Vagina (tissue), 2 donors: ENCODE measurements at regions not wholly inside any gene's neighbourhood (a gene's known extent, or its start where the extent isn't known, plus 50 kb on each side); places are given as distances from the start of the nearest gene placed in this dataset.

Experiments used
- POLR2A ChIP-seq, 2 donors: fragments of 450-650 bp; IDR thresholded peaks; one replicate each; pipeline ENCODE4 v1.6.1; 2017; ENCODE audit warnings: antibody characterized with exemption in 2 of 2, mild to moderate bottlenecking in 2 of 2, moderate library complexity in 2 of 2
- POLR2AphosphoS5 ChIP-seq, 2 donors: sonication (generic); formaldehyde crosslinking; IDR thresholded peaks; one replicate each; pipeline ENCODE4 v1.9.0; 2017; ENCODE audit warnings: antibody characterized with exemption in 2 of 2, mild to moderate bottlenecking in 2 of 2, low read depth in 1 of 2; ENCODE audit not compliant: insufficient read depth in 1 of 2
- TF ChIP-seq, protein P1 (sequence below), 3 experiments: fragments of 450-650 bp in 2 of 3; fragments of 200-600 bp in 1 of 3; sonication (generic) in 1 of 3; IDR thresholded peaks; one replicate each; pipeline ENCODE4 v1.5.1; 2017 to 2019; ENCODE audit warnings: antibody characterized with exemption in 3 of 3, mild to moderate bottlenecking in 2 of 3, moderate library complexity in 2 of 3

DNA sequence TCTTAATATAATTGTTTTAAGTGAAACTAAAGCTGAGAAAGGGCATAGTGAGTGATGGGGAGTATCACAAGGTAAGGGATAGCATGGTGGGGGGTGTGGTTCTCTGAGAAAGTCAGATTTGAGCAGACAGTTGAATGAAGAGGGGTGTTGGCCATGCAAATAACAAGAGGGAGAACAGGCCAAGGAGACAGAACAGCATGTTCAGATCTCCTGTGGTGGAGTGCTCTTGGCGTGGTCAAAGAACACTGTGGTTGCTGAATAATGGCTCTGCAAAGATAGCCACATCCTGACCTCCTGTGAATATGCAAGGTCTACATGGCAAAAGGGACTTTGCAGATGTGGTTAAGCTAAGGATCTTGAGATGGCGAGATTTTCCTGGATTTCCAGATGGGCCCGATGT lies 389.2 kb downstream of the TMEM182 start:
- TF ChIP-seq, protein P1, sequence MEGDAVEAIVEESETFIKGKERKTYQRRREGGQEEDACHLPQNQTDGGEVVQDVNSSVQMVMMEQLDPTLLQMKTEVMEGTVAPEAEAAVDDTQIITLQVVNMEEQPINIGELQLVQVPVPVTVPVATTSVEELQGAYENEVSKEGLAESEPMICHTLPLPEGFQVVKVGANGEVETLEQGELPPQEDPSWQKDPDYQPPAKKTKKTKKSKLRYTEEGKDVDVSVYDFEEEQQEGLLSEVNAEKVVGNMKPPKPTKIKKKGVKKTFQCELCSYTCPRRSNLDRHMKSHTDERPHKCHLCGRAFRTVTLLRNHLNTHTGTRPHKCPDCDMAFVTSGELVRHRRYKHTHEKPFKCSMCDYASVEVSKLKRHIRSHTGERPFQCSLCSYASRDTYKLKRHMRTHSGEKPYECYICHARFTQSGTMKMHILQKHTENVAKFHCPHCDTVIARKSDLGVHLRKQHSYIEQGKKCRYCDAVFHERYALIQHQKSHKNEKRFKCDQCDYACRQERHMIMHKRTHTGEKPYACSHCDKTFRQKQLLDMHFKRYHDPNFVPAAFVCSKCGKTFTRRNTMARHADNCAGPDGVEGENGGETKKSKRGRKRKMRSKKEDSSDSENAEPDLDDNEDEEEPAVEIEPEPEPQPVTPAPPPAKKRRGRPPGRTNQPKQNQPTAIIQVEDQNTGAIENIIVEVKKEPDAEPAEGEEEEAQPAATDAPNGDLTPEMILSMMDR (IDR thresholded peaks at IDR 0.05): no peak
- TF ChIP-seq POLR2A (IDR thresholded peaks at IDR 0.05) (no peak), POLR2AphosphoS5 (IDR thresholded peaks at IDR 0.05; ENCODE audit: insufficient read depth in 1 of 2, low read depth in 1 of 2) (no peak)
